ENCODE measurements at regions not wholly inside any gene's neighbourhood (a gene's known extent, or its start where the extent isn't known, plus 50 kb on each side); places are given as distances from the start of the nearest gene placed in this dataset.

- H4K20me1 ChIP-seq (ENCODE audit: insufficient read depth, low read length): no peaks in the 10 kb centered on the region
- no peak for TF ChIP-seq CTCF (IDR thresholded peaks at IDR 0.05; ENCODE audit: extremely low read depth, low read depth, low read length)
- H3K9me3 ChIP-seq (ENCODE audit: low read depth, low read length): no peaks in the 10 kb centered on the region
- no peaks in the 10 kb centered on the region for H3K27me3 ChIP-seq (ENCODE audit: insufficient read depth, low read length)
- no peaks in the 10 kb centered on the region for H3K79me2 ChIP-seq (ENCODE audit: insufficient read depth, low read length)
- H2AFZ ChIP-seq (ENCODE audit: low read length): no peak overlapping the region
- no peaks in the 10 kb centered on the region for H3K4me1 ChIP-seq (ENCODE audit: insufficient read depth, low read length)
- no peak for DNase-seq (ENCODE audit: insufficient read length, low spot score, missing footprints)
- no peak overlapping the region for H3K27ac ChIP-seq (ENCODE audit: low read depth, low read length)
- no peaks in the 10 kb centered on the region for H3K36me3 ChIP-seq (ENCODE audit: insufficient read depth, low read length)
- H3K4me3 ChIP-seq (ENCODE audit: insufficient read depth, low read length): no peak overlapping the region
- no peak overlapping the region for H3K4me2 ChIP-seq (ENCODE audit: insufficient read depth, low read length)
Observed at GRCh38 chr11:37605229-37605628, 1007.2 kb upstream of the RAG2 start.

- no peaks in the 10 kb centered on the region for H3K9me3 ChIP-seq (ENCODE audit: low read depth, low read length)
- DNase-seq (ENCODE audit: insufficient read length, low spot score, missing footprints): no peak
- no peak overlapping the region for H2AFZ ChIP-seq (ENCODE audit: low read length)
- no peaks in the 10 kb centered on the region for H4K20me1 ChIP-seq (ENCODE audit: insufficient read depth, low read length)
- H3K27ac ChIP-seq (ENCODE audit: low read depth, low read length): no peak overlapping the region
- H3K4me2 ChIP-seq (ENCODE audit: insufficient read depth, low read length): no peak overlapping the region
- H3K27me3 ChIP-seq (ENCODE audit: insufficient read depth, low read length): no peaks in the 10 kb centered on the region
- H3K79me2 ChIP-seq (ENCODE audit: insufficient read depth, low read length): no peaks in the 10 kb centered on the region
- TF ChIP-seq CTCF (IDR thresholded peaks at IDR 0.05; ENCODE audit: extremely low read depth, low read depth, low read length): no peak
- H3K4me3 ChIP-seq (ENCODE audit: insufficient read depth, low read length): no peak overlapping the region
- H3K4me1 ChIP-seq (ENCODE audit: insufficient read depth, low read length): no peaks in the 10 kb centered on the region
- H3K36me3 ChIP-seq (ENCODE audit: insufficient read depth, low read length): no peaks in the 10 kb centered on the region
Observed at GRCh38 chr11:37598381-37598780, 1000.3 kb upstream of the RAG2 start.

- Histone ChIP-seq H3K4me2 (ENCODE audit: insufficient read depth, low read length) (no peak overlapping the region), H3K27ac (ENCODE audit: low read depth, low read length) (no peak overlapping the region), H3K4me3 (ENCODE audit: insufficient read depth, low read length) (no peak overlapping the region), H3K36me3 (ENCODE audit: insufficient read depth, low read length) (no peaks in the 10 kb centered on the region), H3K27me3 (ENCODE audit: insufficient read depth, low read length) (no peaks in the 10 kb centered on the region), H3K4me1 (ENCODE audit: insufficient read depth, low read length) (no peaks in the 10 kb centered on the region), H3K9me3 (ENCODE audit: low read depth, low read length) (no peaks in the 10 kb centered on the region), H2AFZ (ENCODE audit: low read length) (no peak overlapping the region), H4K20me1 (ENCODE audit: insufficient read depth, low read length) (no peaks in the 10 kb centered on the region), H3K79me2 (ENCODE audit: insufficient read depth, low read length) (no peaks in the 10 kb centered on the region)
- DNase-seq (ENCODE audit: insufficient read length, low spot score, missing footprints): no peak
- TF ChIP-seq CTCF (IDR thresholded peaks at IDR 0.05; ENCODE audit: extremely low read depth, low read depth, low read length): no peak
Observed at GRCh38 chr11:37597776-37598175, 999.7 kb upstream of the RAG2 start.

GRCh38 chr11:37595845-37596244, 997.8 kb upstream of the RAG2 start:
- H3K27ac ChIP-seq (ENCODE audit: low read depth, low read length): no peak overlapping the region
- H3K36me3 ChIP-seq (ENCODE audit: insufficient read depth, low read length): no peaks in the 10 kb centered on the region
- no peaks in the 10 kb centered on the region for H3K9me3 ChIP-seq (ENCODE audit: low read depth, low read length)
- no peak overlapping the region for H3K4me3 ChIP-seq (ENCODE audit: insufficient read depth, low read length)
- TF ChIP-seq CTCF (IDR thresholded peaks at IDR 0.05; ENCODE audit: extremely low read depth, low read depth, low read length): no peak
- no peak for DNase-seq (ENCODE audit: insufficient read length, low spot score, missing footprints)
- no peaks in the 10 kb centered on the region for H3K79me2 ChIP-seq (ENCODE audit: insufficient read depth, low read length)
- H3K27me3 ChIP-seq (ENCODE audit: insufficient read depth, low read length): no peaks in the 10 kb centered on the region
- no peak overlapping the region for H2AFZ ChIP-seq (ENCODE audit: low read length)
- H4K20me1 ChIP-seq (ENCODE audit: insufficient read depth, low read length): no peaks in the 10 kb centered on the region
- no peaks in the 10 kb centered on the region for H3K4me1 ChIP-seq (ENCODE audit: insufficient read depth, low read length)
- H3K4me2 ChIP-seq (ENCODE audit: insufficient read depth, low read length): no peak overlapping the region

All from osteoblast (primary cell).